ENCODE measurements at regions not wholly inside any gene's neighbourhood (a gene's known extent, or its start where the extent isn't known, plus 50 kb on each side); places are given as distances from the start of the nearest gene placed in this dataset.

GRCh38 chr12:18808221-18808620, 70.3 kb downstream of the CAPZA3 start:
- TF ChIP-seq CTCF (IDR thresholded peaks at IDR 0.05; ENCODE audit: control insufficient read depth, insufficient read depth, low read depth, low read length, missing control alignments): no peak
- no peak overlapping the region for H3K4me3 ChIP-seq (ENCODE audit: control insufficient read depth, low read depth, low read length)
- DNase-seq (ENCODE audit: low read depth): no peak

GRCh38 chr12:18810537-18811253, 72.8 kb downstream of the CAPZA3 start:
- H3K4me3 ChIP-seq (ENCODE audit: control insufficient read depth, low read depth, low read length): no peak overlapping the region
- no peak for TF ChIP-seq CTCF (IDR thresholded peaks at IDR 0.05; ENCODE audit: control insufficient read depth, insufficient read depth, low read depth, low read length, missing control alignments)
- DNase-seq (ENCODE audit: low read depth): no peak

GRCh38 chr12:18811273-18811672, 73.4 kb downstream of the CAPZA3 start:
- no peak overlapping the region for H3K4me3 ChIP-seq (ENCODE audit: control insufficient read depth, low read depth, low read length)
- no peak for DNase-seq (ENCODE audit: low read depth)
- TF ChIP-seq CTCF (IDR thresholded peaks at IDR 0.05; ENCODE audit: control insufficient read depth, insufficient read depth, low read depth, low read length, missing control alignments): no peak

- TF ChIP-seq CTCF (IDR thresholded peaks at IDR 0.05; ENCODE audit: control insufficient read depth, insufficient read depth, low read depth, low read length, missing control alignments): no peak
- H3K4me3 ChIP-seq (ENCODE audit: control insufficient read depth, low read depth, low read length): no peak overlapping the region
- DNase-seq (ENCODE audit: low read depth): no peak
Measured at GRCh38 chr12:18813753-18814152, 75.8 kb downstream of the CAPZA3 start.

GRCh38 chr12:18818579-18819268, 80.8 kb downstream of the CAPZA3 start:
- no peak for DNase-seq (ENCODE audit: low read depth)
- no peak overlapping the region for H3K4me3 ChIP-seq (ENCODE audit: control insufficient read depth, low read depth, low read length)
- no peak for TF ChIP-seq CTCF (IDR thresholded peaks at IDR 0.05; ENCODE audit: control insufficient read depth, insufficient read depth, low read depth, low read length, missing control alignments)

- no peak for TF ChIP-seq CTCF (IDR thresholded peaks at IDR 0.05; ENCODE audit: control insufficient read depth, insufficient read depth, low read depth, low read length, missing control alignments)
- no peak for DNase-seq (ENCODE audit: low read depth)
- no peak overlapping the region for H3K4me3 ChIP-seq (ENCODE audit: control insufficient read depth, low read depth, low read length)
Measured at GRCh38 chr12:18819484-18819883, 81.6 kb downstream of the CAPZA3 start.
